GM23338 (cell line): ENCODE measurements at regions not wholly inside any gene's neighbourhood (a gene's known extent, or its start where the extent isn't known, plus 50 kb on each side); places are given as distances from the start of the nearest gene placed in this dataset. TPM values are rescaled to one million over a fixed set of nuclear protein-coding genes. Genes with fewer than 3 reads are reported as not detected.

Experiments used
- small RNA-seq: library from RNA; depleted of rRNA; stranded (forward); fragments of <200 nt; gene quantifications from one replicate; pipeline ENCODE3, GENCODE V24; 2014; ENCODE audit warnings: low replicate concordance

Small RNA genes in the stretch of these regions (small RNA-seq; reads per million reads assigned to genes)
- not detected for gene AC140063.1
- not detected for gene RNA5SP376
